Liver (tissue), 8 donors: ENCODE measurements at regions not wholly inside any gene's neighbourhood (a gene's known extent, or its start where the extent isn't known, plus 50 kb on each side); places are given as distances from the start of the nearest gene placed in this dataset.

Experiments used
- DNase-seq: peaks from one replicate; pipeline ENCODE4 v3.0.0-alpha.2; 2017; ENCODE audit warnings: low spot score
- H3K27ac ChIP-seq, 2 donors: one replicate each; pipeline ENCODE4 v1.7.0; 2013; ENCODE audit warnings: inconsistent platforms in 2 of 2, low read length in 2 of 2, control low read depth in 1 of 2, low read depth in 1 of 2, mild to moderate bottlenecking in 1 of 2
- H3K27me3 ChIP-seq, 4 donors: one replicate each; pipeline versions ENCODE4 v1.6.1 to v1.7.0; 2013; ENCODE audit warnings: low read length in 3 of 4, inconsistent platforms in 1 of 4, mild to moderate bottlenecking in 1 of 4, moderate library complexity in 1 of 4; ENCODE audit not compliant: control insufficient read depth in 4 of 4, insufficient read depth in 4 of 4
- H3K36me3 ChIP-seq, 4 donors: one replicate each; pipeline versions ENCODE4 v1.6.1 to v1.7.0; 2013; ENCODE audit warnings: low read length in 3 of 4, mild to moderate bottlenecking in 3 of 4, low read depth in 1 of 4, moderate library complexity in 1 of 4; ENCODE audit not compliant: control insufficient read depth in 4 of 4, insufficient read depth in 3 of 4
- H3K4me1 ChIP-seq, 4 donors: one replicate each; pipeline versions ENCODE4 v1.6.1 to v1.7.0; 2013; ENCODE audit warnings: low read length in 3 of 4, mild to moderate bottlenecking in 3 of 4, moderate library complexity in 1 of 4; ENCODE audit not compliant: control insufficient read depth in 4 of 4, insufficient read depth in 4 of 4
- H3K4me3 ChIP-seq, 3 donors: one replicate each; pipeline versions ENCODE4 v1.6.1 to v1.7.0; 2013; ENCODE audit warnings: low read length in 3 of 3, control low read depth in 1 of 3, low read depth in 1 of 3, mild to moderate bottlenecking in 1 of 3
- H3K9ac ChIP-seq, 2 donors: one replicate each; pipeline ENCODE4 v1.7.0; 2013; ENCODE audit warnings: low read length in 2 of 2, mild to moderate bottlenecking in 2 of 2, moderate library complexity in 2 of 2, control low read depth in 1 of 2, low read depth in 1 of 2
- H3K9me3 ChIP-seq, 4 donors: one replicate each; pipeline versions ENCODE4 v1.6.1 to v1.7.0; 2013; ENCODE audit warnings: low read length in 3 of 4; ENCODE audit not compliant: control insufficient read depth in 4 of 4
- CTCF ChIP-seq: fragments of 150-350 bp; IDR thresholded peaks from 2 replicates; pipeline ENCODE4 v1.5.1; 2017; ENCODE audit warnings: improper control_type of control experiment, low read depth, low read length; ENCODE audit not compliant: missing input control
- EGR1 ChIP-seq, 2 donors: IDR thresholded peaks; 2 replicates each; pipeline ENCODE4 v1.6.1; 2016 to 2018; ENCODE audit warnings: antibody characterized with exemption in 2 of 2, low read depth in 2 of 2
- FOXA2 ChIP-seq: IDR thresholded peaks from 2 replicates; pipeline ENCODE4 v1.6.1; 2016; ENCODE audit warnings: antibody characterized with exemption
- GABPA ChIP-seq, 2 donors: IDR thresholded peaks in 1 of 2; conservative IDR thresholded peaks in 1 of 2; 2 replicates each; pipeline ENCODE4 v1.6.1; 2016; ENCODE audit warnings: antibody characterized with exemption in 2 of 2, mild to moderate bottlenecking in 1 of 2, moderate library complexity in 1 of 2
- HNF4A ChIP-seq, 2 donors: conservative IDR thresholded peaks; 2 replicates each; pipeline ENCODE4 v1.6.1; 2016; ENCODE audit warnings: antibody characterized with exemption in 2 of 2, mild to moderate bottlenecking in 2 of 2
- JUND ChIP-seq, 2 donors: IDR thresholded peaks; 2 replicates each; pipeline ENCODE4 v1.6.1; 2016; ENCODE audit warnings: antibody characterized with exemption in 2 of 2
- NR2F2 ChIP-seq: IDR thresholded peaks from 2 replicates; pipeline ENCODE4 v1.6.1; 2016; ENCODE audit warnings: antibody characterized with exemption
- RAD21 ChIP-seq, 2 donors: IDR thresholded peaks; 2 replicates each; pipeline ENCODE4 v1.6.1; 2016; ENCODE audit warnings: antibody characterized with exemption in 2 of 2, mild to moderate bottlenecking in 2 of 2
- RXRA ChIP-seq, 2 donors: IDR thresholded peaks; 2 replicates each; pipeline ENCODE4 v1.6.1; 2017 to 2018; ENCODE audit warnings: antibody characterized with exemption in 2 of 2, mild to moderate bottlenecking in 1 of 2
- SP1 ChIP-seq: IDR thresholded peaks from 2 replicates; pipeline ENCODE4 v1.6.1; 2018; ENCODE audit warnings: antibody characterized with exemption, mild to moderate bottlenecking
- TAF1 ChIP-seq: conservative IDR thresholded peaks from 2 replicates; pipeline ENCODE4 v1.6.1; 2016; ENCODE audit warnings: antibody characterized with exemption, mild to moderate bottlenecking
- ZBTB33 ChIP-seq: IDR thresholded peaks from 2 replicates; pipeline ENCODE4 v1.6.1; 2016; ENCODE audit warnings: antibody characterized with exemption
- WGBS: extraction: QIAGEN DNeasy Blood & Tissue Kit; methylation state at CpG from one replicate; pipeline ENCODE4 v1.1.7; 2013; 5-methylcytosine and 5-hydroxymethylcytosine counted together
- TF ChIP-seq, protein P1 (sequence below): IDR thresholded peaks from 2 replicates; pipeline ENCODE4 v1.6.1; 2016; ENCODE audit warnings: antibody characterized with exemption
- TF ChIP-seq, protein P2 (sequence below): IDR thresholded peaks from 2 replicates; pipeline ENCODE4 v1.6.1; 2016; ENCODE audit warnings: antibody characterized with exemption
- donor health status: healthy.
- donor health status: healthy.
- donor health status: healthy.
- donor health status: healthy.
- donor health status: healthy.

DNA sequence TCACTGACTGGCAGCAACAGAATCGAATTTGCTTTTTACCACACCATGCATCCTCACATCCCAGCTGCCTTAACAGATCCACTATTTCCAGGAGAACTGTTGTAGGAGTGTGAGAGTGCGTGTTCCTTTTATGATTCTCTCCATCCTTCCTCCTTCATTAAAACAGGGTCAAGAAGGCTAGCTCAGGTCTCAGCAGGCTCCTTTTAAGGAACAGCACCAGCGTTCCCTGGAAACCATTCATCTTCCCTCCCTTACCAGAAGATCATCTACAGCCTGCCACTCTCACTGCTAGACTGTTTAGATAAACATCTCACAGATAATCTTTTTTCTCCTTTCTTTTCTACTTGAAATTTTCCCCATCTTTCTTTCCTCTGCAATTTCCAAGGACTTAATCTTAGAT, 1531.9 kb upstream of the CDH8 start:
- Histone ChIP-seq H3K4me1 (no peaks in the 10 kb centered on the region), H3K27me3 (no peaks in the 10 kb centered on the region), H3K9me3 (no peaks in the 10 kb centered on the region), H3K27ac (no peak overlapping the region), H3K36me3 (no peaks in the 10 kb centered on the region), H3K4me3 (no peak overlapping the region), H3K9ac (no peak overlapping the region)
- no peak for DNase-seq
- TF ChIP-seq HNF4A (conservative IDR thresholded peaks at IDR 0.05) (no peak), GABPA (IDR thresholded peaks at IDR 0.05 in 1 of 2, conservative IDR thresholded peaks at IDR 0.05 in 1 of 2) (no peak), RXRA (IDR thresholded peaks at IDR 0.05) (no peak), NR2F2 (no peak), RAD21 (IDR thresholded peaks at IDR 0.05) (no peak), EGR1 (IDR thresholded peaks at IDR 0.05; ENCODE audit: low read depth in 2 of 2) (no peak), SP1 (no peak), ZBTB33 (no peak)
- TF ChIP-seq, protein P1, sequence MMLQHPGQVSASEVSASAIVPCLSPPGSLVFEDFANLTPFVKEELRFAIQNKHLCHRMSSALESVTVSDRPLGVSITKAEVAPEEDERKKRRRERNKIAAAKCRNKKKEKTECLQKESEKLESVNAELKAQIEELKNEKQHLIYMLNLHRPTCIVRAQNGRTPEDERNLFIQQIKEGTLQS, result no peak
- TF ChIP-seq, protein P2, sequence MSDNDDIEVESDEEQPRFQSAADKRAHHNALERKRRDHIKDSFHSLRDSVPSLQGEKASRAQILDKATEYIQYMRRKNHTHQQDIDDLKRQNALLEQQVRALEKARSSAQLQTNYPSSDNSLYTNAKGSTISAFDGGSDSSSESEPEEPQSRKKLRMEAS, result no peak
- WGBS, result 50% methylated on average over 3 of the region's 3 CpGs

DNA sequence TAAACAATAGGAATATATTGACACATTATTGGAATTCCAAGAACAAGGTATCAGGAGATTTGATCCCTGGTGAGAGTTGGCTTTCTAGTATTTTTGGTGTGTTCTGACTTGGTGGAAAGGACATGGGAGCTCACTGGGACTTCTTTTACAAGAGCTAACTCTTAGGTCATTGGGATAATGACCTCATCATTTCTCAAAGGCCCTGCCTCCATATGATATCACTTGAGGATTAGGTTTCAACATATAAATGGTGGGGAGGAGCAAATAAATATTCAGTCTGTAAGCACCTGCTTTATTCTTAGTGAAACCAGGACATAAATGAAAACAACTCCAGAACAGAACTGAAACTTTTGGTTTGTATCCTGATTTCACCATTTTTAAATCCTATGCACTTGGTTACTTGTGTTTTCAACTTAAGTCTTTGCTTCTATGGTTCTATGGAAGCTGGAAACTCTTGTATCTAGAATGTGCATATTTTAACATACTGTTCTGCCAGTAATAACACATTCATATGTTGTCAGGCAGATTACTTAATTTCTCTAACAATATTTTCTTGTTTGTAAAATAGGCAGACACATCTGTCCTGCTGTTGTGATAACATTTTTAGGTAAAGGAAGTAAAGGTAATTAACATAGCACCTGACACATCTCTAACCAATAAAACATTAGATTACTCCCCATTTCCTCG, 1527.7 kb upstream of the CDH8 start:
- H3K27me3 ChIP-seq, result no peaks in the 10 kb centered on the region
- no peaks in the 10 kb centered on the region for H3K36me3 ChIP-seq
- WGBS, result 32% methylated on average over 1 of the region's 1 CpG
- H3K9me3 ChIP-seq, result peaks cover 0 to 2% (median 0%) of the 10 kb centered on the region in 4 donors
- DNase-seq, result no peak
- no peak overlapping the region for H3K9ac ChIP-seq
- TF ChIP-seq, protein P2, result no peak
- TF ChIP-seq JUND (IDR thresholded peaks at IDR 0.05), result no peak
- no peak overlapping the region for H3K27ac ChIP-seq
- no peak overlapping the region for H3K4me3 ChIP-seq
- no peaks in the 10 kb centered on the region for H3K4me1 ChIP-seq

- no peak overlapping the region for H3K9ac ChIP-seq
- H3K36me3 ChIP-seq, result no peaks in the 10 kb centered on the region
- H3K27me3 ChIP-seq, result no peaks in the 10 kb centered on the region
- no peaks in the 10 kb centered on the region for H3K4me1 ChIP-seq
- TF ChIP-seq RAD21 (IDR thresholded peaks at IDR 0.05), result no peak
- TF ChIP-seq RXRA (IDR thresholded peaks at IDR 0.05), result no peak
- TF ChIP-seq, protein P2, result no peak
- TF ChIP-seq CTCF, result no peak
- TF ChIP-seq TAF1, result no peak
- TF ChIP-seq, protein P1, result no peak
- TF ChIP-seq FOXA2, result no peak
- H3K4me3 ChIP-seq, result no peak overlapping the region
- no peaks in the 10 kb centered on the region for H3K9me3 ChIP-seq
- WGBS, result 69% methylated on average over 1 of the region's 1 CpG
- DNase-seq, result no peak
- H3K27ac ChIP-seq, result no peak overlapping the region
Observed at GRCh38 chr16:63553980-63554379, 1517.7 kb upstream of the CDH8 start.
